Suppressor macrophage treated with lipopolysaccharide for 4 hours (primary cell): ENCODE measurements at regions not wholly inside any gene's neighbourhood (a gene's known extent, or its start where the extent isn't known, plus 50 kb on each side); places are given as distances from the start of the nearest gene placed in this dataset.
"Not testable (repeated sequence)": the region's sequence is repeated elsewhere in the genome, so short reads cannot be mapped to it uniquely, and the experiment has no call there.

ENCODE experiments used
- DNase-seq: peaks from one replicate; pipeline ENCODE4 v3.0.0-alpha.2; 2020

- peak; percentile 69 for DNase-seq
Measured at GRCh38 chr14:61602003-61602732, 93.1 kb upstream of the HIF1A start.

DNA sequence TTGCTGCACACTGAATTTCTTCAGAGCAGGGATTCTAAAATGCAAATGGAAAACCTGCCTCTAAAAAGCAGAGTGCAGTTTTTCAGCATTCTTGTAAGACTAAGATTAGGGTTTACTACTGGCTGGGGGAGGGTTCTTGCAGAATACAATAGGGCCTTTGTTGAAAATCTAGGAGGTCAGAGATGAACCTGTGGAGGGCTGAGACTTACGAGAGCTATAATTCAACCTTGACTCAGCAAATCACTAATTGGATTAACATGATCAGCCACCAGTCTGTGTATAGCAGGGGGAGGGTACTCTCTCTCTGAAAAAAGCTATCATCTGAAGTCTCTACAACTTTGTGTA, 92.6 kb upstream of the HIF1A start:
- no peak for DNase-seq

- DNase-seq: peak; percentile 91
Measured at GRCh38 chr14:61603736-61604135, 91.6 kb upstream of the HIF1A start.

- DNase-seq: no peak
Measured at GRCh38 chr14:61607570-61608244, 87.6 kb upstream of the HIF1A start.

DNA sequence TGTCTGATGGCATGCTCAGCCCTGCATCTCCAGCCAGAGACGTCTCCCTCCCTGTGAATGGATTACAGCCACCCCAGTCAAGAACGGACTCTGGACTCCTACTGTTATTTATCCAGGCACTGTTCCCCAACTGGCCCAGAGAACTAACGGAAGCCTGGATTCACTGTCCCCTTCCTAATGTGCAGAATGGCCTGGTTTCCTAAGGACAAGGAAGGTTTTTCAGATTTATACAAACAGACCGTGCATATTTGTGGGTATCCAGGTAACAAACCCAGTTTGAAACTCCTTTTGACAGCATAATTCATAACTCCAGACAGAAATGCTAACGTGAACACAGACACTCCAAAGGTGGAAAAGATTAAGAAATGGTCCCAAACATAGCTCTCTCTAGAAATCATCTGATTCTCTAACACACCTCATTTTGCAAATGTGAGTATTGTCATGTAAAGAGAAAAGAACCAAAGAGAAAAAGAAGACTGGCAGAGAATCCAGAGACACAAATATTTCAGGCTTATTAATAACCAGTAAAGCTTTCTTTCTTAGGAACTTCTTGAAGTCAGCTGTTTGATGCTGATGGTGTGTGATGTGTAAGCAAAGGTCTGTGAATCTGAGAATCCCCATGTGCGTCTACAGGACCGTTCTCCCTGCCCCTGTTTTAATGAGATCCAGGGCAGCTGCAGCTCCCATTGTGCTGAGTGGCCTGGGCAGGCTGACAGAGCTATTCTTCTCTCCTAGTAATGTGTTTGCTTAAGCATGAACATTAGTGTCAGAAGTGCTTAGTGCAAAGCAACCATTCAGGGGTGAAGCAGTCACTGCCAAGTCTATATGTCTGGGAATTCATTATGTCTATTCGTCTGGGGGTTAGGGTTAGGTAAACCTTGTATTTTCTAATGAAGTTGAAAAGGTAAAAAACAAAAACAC, 86.8 kb upstream of the HIF1A start:
- DNase-seq: no peak

- DNase-seq: no peak
Measured at GRCh38 chr14:61609191-61609843, 86.0 kb upstream of the HIF1A start.

GRCh38 chr14:61609884-61610283, 85.4 kb upstream of the HIF1A start:
- DNase-seq: no peak

DNA sequence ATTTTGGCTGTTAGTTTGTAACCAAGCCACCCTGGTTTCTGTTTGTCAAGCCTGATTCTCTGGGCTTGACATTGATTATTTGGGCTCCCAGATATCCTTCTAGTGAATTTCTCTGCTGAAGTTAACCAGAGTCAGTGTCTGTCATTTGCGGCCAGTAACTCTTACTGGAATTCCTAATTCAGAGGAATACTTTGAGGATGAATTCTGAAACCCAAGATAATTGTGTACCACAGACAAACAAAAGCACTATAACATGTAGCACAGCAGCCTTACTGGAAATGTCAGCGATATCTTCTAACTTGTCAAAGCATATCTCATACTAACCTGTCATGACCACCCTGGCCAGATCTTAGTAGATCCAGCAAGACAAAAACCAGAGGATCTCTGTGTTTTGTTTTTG, 84.4 kb upstream of the HIF1A start:
- DNase-seq: no peak

DNA sequence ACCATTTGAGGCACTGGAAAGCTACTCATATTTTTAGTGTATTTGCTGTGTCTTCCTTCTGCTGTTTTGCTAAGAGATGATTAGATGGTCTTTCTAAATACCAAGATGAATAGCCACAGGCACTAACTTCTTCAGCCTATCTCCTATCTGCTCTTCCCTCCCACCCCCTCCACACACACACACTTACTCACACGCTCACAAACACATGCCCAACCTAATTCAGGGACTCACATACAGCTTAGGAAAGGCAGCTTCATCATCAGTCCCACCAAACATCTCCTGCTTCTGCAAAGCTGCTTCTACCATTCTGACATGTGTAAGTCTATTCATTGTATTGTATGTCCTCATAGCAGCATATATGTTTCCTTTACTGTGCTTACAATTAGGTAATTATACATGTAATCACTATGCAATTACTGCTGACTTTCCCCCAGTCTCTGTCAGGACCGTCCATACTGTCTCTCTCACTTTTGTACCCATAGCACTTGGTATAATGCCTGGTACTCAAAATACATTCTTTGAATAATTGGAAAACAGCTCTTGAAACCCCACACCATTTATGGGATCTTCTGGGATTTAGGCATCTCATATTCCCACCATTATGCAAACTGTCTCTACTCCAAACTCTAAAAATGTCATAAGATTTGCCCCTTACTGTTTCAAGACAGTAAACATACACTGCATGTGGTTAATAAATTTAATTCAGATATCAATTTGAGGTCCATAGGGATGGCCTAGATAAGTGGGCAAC, 83.3 kb upstream of the HIF1A start:
- DNase-seq: no peak

DNA sequence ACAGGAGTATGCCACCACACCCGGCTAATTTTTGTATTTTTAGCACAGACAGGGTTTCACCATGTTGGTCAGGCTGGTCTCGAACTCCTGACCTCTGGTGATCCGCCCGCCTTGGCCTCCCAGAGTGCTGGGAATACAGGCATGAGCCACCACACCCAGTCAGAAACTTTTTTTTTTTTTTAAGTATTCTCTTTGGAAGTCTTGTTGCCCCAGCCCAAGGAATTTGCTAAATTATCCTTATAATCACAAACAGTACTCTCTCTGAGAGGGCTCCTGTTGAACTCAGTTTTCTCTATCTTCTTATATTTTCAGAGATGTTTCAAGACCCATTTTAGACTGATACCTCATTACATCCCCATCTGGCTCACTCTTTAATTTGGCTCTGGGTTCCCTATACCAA, 82.3 kb upstream of the HIF1A start:
- not testable (repeated sequence) for DNase-seq

DNA sequence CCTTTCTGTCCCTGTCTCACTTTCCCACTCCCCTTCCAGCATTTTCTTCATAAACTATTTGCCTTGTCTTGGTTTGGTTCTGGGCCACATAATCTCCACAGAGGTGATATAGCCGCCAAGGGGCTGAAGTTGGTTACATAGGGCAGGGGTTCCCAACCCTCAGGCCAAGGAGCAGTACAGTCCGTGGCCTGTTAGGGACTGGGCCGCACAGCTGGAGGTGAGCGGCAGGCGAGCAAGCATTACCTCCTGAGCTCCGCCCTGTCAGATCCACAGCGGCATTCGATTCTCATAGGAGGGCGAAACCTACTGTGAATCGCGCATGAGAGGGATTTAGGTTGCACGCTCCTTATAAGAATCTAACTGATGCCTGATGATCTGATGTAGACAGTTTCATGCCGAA, 80.6 kb upstream of the HIF1A start:
- DNase-seq: no peak

DNA sequence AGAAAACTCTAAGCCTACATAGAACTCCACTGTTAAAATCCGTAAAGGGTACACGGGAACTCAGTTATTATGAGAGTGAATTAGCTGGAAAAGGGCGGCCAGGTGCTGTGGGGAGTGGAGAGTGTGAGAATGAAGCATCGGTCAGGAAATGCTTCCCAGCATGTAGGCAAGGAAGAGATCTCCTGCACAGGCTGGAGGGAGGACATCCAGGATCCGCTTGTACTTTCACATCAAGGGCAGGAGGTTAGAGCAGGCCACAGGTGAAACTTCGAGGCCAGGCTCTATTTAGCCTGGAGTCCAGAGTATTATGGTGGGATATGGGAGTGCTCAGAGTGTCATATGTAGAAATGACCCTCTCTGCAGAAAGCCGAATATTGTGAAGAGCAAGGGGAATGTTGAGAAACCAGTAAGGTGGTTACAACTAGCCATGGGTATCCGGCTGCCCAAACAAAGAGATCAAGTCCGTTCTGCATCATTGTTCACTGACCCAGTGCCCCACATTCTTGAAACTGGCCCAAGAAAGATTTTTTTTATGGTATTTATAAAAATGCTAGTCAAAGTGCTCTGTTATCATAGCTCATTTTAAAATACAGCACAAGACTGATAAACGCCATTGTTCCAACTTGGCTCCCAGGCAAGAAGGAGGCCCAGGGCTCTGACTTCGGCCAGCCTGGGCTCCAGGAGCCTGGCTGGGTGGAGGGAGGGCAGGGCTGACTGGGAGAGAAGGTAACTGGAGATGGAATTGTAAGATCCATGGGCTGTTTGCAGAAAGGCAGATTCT, 79.4 kb upstream of the HIF1A start:
- DNase-seq: no peak

DNA sequence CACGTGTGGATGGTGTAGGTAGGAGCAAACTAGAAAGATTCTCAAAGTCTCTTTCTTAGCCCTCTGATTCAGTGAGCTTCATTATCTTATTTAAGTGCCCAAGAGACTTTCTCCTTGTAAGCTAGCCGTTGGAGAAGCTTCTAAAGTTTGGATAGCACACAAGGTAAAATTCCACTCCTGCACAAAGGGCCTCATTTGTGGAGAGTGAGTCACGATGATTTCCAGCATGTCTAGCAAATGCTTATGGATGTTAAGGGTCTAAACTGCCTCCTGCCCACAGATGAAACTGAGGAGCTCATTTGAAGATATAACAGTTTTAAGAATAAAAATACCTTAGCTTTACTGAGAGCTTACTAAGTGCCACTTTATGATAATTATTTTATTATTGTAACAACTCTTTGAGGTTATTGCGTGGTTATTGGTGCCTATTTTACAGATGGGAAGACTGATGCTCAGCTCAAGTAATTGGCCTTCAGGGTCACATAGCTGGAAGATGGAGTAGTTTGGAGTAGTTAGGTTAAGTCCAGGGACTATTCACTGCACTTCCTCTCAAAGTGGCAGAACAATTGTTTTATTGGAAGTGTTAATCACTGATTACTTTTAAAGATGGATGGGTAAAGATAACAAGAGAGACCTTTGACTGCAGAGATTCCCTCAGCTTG, 78.7 kb upstream of the HIF1A start:
- DNase-seq: no peak

GRCh38 chr14:61618448-61618847, 76.9 kb upstream of the HIF1A start:
- no peak for DNase-seq

DNA sequence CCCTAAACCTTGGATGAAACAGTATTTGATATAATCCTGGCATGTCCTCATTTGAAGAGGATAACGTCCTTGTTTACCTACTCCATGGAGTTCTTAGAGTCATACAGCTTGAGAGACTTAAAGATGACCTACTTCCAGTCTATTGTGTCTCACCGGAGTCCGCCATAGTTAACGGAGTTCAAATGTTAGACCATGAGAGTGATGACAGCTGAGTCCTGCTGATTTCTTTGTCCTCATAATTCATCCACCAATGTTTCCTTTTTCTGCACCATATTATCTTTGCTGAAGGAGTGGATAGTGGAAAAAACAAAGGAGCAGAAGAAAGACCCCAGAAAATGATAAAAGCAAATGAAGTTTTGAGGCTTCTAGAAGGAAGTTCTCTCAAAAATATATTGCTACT, 75.8 kb upstream of the HIF1A start:
- no peak for DNase-seq

GRCh38 chr14:61620130-61620946, 75.0 kb upstream of the HIF1A start:
- DNase-seq: peak; percentile 96

- no peak for DNase-seq
Measured at GRCh38 chr14:61621444-61621843, 73.9 kb upstream of the HIF1A start.

DNA sequence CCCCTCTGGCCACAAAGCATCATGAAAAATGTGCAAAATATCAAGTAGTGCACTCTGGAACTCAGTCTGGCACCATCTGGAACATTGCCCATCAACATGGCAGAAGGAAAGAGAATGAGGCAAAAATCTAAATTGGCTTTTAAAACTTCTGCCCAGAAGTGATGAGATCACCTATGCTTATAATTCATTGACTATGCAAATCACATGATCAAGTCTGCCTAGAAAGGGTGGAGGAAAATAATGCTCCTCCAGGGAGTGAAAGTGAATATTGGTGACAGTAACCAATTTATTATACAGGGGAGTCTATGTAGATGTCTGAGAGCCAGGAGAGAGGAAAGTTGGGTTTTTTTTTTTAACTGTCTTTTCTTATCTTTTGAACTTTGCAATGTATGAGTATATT, 73.3 kb upstream of the HIF1A start:
- peak; percentile 45 for DNase-seq

DNA sequence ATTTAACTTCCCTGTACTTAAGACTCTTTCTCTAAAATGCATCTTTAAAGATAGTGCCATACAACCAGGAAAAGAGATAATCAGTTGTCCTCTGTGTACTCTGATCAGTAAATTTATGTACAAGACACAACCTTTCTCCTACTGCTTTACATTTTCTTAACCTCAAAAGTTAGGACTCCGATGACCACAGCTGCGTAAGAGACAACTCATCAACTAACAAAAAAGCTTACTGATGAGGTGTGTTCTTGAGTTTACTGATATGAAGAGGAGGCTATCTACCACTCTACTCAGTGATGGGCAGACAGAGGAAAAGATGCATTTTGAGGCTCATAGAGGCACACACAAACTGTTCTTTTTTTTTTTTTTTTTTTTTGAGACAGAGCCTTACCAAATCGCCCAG, 71.4 kb upstream of the HIF1A start:
- DNase-seq: no peak

- peak; percentile 45 for DNase-seq
Measured at GRCh38 chr14:61625165-61625564, 70.1 kb upstream of the HIF1A start.
